ENCODE measurements at regions not wholly inside any gene's neighbourhood (a gene's known extent, or its start where the extent isn't known, plus 50 kb on each side); places are given as distances from the start of the nearest gene placed in this dataset.

DNA sequence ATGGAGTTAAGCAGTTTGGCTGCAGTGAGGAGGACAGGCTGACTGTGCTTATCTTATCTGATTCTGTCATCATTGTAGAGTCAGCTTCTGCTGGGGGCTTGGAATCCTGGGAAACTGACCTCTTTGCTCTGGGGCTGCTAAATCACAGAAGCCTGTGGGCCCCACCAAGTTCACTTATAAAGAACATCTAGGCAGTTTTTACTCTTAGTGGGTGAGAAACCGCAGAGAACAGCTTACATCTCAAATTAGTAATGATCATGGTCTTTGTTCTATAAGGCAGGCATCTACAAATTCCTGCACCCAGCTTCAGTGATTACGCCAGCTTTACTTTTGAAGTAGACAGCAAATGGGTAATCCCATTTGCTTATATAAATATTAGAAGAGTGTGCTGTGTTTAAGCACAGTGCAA, 75.7 kb downstream of the ZC3H11B start:
- ChIA-PET CTCF (no interaction called here), POLR2A (no interaction called here)
- Mint-ChIP-seq H3K27ac (no peak overlapping the region), H3K9me3 (no peaks in the 10 kb centered on the region), H3K27me3 (no peaks in the 10 kb centered on the region), H3K4me3 (no peak overlapping the region), H3K4me1 (ENCODE audit: low read depth) (no peaks in the 10 kb centered on the region), H3K36me3 (ENCODE audit: low read depth) (no peaks in the 10 kb centered on the region)
- DNase-seq (no peak), ATAC-seq (no peak)
- no peak for TF ChIP-seq CTCF (IDR thresholded peaks at IDR 0.05)
- intact Hi-C loops (cut with micrococcal nuclease) = no loop called here

DNA sequence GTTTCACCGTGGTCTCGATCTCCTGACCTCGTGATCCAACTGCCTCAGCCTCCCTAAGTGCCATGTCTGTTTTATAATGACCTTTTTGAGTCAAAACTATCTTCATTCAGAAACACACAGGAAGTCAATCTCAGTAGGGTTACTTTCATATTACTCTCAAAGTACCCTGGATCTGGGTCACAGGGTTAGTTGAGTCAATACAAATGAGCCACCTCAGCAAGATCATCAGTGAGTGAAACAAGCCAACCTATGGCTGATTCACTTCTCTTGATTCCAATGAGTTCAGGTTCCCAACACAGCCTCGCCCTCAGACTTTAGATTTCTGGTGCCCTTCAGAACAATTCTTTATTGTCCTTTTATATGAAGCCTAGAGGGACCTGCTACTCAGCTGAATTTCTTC, 76.9 kb downstream of the ZC3H11B start:
- intact Hi-C loops (cut with micrococcal nuclease) = no loop called here
- H3K36me3 Mint-ChIP-seq (ENCODE audit: low read depth) = no peaks in the 10 kb centered on the region
- no peak overlapping the region for H3K27ac Mint-ChIP-seq
- ATAC-seq = no peak
- ChIA-PET CTCF (no interaction called here), POLR2A (no interaction called here)
- TF ChIP-seq CTCF (IDR thresholded peaks at IDR 0.05) = no peak
- no peak for DNase-seq
- no peaks in the 10 kb centered on the region for H3K9me3 Mint-ChIP-seq
- no peak overlapping the region for H3K4me3 Mint-ChIP-seq
- no peaks in the 10 kb centered on the region for H3K4me1 Mint-ChIP-seq (ENCODE audit: low read depth)
- H3K27me3 Mint-ChIP-seq = peaks cover 3% of the 10 kb centered on the region

GRCh38 chr1:219534991-219535390, 77.9 kb downstream of the ZC3H11B start:
- Mint-ChIP-seq H3K4me1 (ENCODE audit: low read depth) (no peaks in the 10 kb centered on the region), H3K36me3 (ENCODE audit: low read depth) (no peaks in the 10 kb centered on the region), H3K27me3 (peaks cover 5% of the 10 kb centered on the region), H3K27ac (no peak overlapping the region), H3K4me3 (no peak overlapping the region), H3K9me3 (no peaks in the 10 kb centered on the region)
- ATAC-seq (no peak), DNase-seq (no peak)
- POLR2A ChIA-PET = no interaction called here
- CTCF ChIA-PET = no interaction called here
- TF ChIP-seq CTCF (IDR thresholded peaks at IDR 0.05) = no peak
- intact Hi-C loops (cut with micrococcal nuclease) = no loop called here

GRCh38 chr1:219533280-219533679, 79.6 kb downstream of the ZC3H11B start:
- no peak overlapping the region for H3K27ac Mint-ChIP-seq
- no peaks in the 10 kb centered on the region for H3K4me1 Mint-ChIP-seq (ENCODE audit: low read depth)
- ChIA-PET POLR2A (no interaction called here), CTCF (interaction anchor here (1.0 kb wide), 1 partner anchor 12 kb away, joined by 3 read pairs; no protein-coding TSS in a partner anchor)
- intact Hi-C loops (cut with micrococcal nuclease) = no loop called here
- TF ChIP-seq CTCF (IDR thresholded peaks at IDR 0.05) = no peak
- no peaks in the 10 kb centered on the region for H3K36me3 Mint-ChIP-seq (ENCODE audit: low read depth)
- no peak for DNase-seq
- H3K4me3 Mint-ChIP-seq = no peak overlapping the region
- no peak for ATAC-seq
- H3K27me3 Mint-ChIP-seq = peaks cover 5% of the 10 kb centered on the region
- no peaks in the 10 kb centered on the region for H3K9me3 Mint-ChIP-seq

DNA sequence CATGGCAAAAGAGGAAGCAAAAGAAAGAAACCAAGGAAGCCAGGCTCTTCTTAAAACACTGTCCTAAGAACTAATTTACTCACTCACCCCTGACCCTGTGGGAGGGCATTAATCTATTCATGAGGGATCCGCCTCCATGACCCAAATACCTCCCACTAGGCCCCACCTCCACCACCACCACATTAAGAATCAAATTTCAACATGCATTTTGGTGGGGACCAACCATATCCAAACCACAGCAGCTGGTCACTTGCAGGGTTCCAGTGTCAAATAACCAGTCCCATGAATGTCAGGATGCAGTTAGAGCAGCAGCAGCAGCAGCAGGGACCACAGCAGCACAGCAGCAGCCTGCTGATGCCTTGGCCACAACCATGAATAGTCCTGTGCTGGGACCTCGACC, 83.8 kb downstream of the ZC3H11B start:
- CTCF ChIA-PET = no interaction called here
- POLR2A ChIA-PET = no interaction called here
- ATAC-seq = no peak

More for the DNA sequence above, 83.8 kb downstream of the ZC3H11B start:
- H3K9me3 Mint-ChIP-seq = no peaks in the 10 kb centered on the region
- intact Hi-C loops (cut with micrococcal nuclease) = no loop called here
- no peak for TF ChIP-seq CTCF (IDR thresholded peaks at IDR 0.05)
- DNase-seq = no peak
- no peak overlapping the region for H3K27ac Mint-ChIP-seq
- H3K36me3 Mint-ChIP-seq (ENCODE audit: low read depth) = no peaks in the 10 kb centered on the region
- no peaks in the 10 kb centered on the region for H3K4me1 Mint-ChIP-seq (ENCODE audit: low read depth)
- peaks cover 5% of the 10 kb centered on the region for H3K27me3 Mint-ChIP-seq
- H3K4me3 Mint-ChIP-seq = no peak overlapping the region

All from activated CD8-positive, alpha-beta T cell treated with anti-CD3 and anti-CD28 coated beads for 36 hours (primary cell).